Keratinocyte (primary cell): ENCODE measurements at regions not wholly inside any gene's neighbourhood (a gene's known extent, or its start where the extent isn't known, plus 50 kb on each side); places are given as distances from the start of the nearest gene placed in this dataset.

Source experiments
- DNase-seq: peaks from one replicate; pipeline ENCODE4 v3.0.0-alpha.2; 2011; ENCODE audit warnings: low read depth, missing footprints, low spot score
- FAIRE-seq: peaks from 2 replicates; lab custom pipeline; 2011; peaks lifted over from hg19 to GRCh38; lab: Jason Lieb, UNC
- H2AFZ ChIP-seq: 2 replicates; pipeline ENCODE4 v1.6.0; 2012; ENCODE audit warnings: low read length, control low read depth, inconsistent platforms; ENCODE audit not compliant: control insufficient read depth
- H3K27ac ChIP-seq: 2 replicates; pipeline ENCODE4 v1.5.1; 2011; ENCODE audit warnings: low read length; ENCODE audit not compliant: control insufficient read depth, insufficient read depth
- H3K27me3 ChIP-seq: 3 replicates; pipeline ENCODE4 v1.6.0; 2011; ENCODE audit warnings: low read length; ENCODE audit not compliant: control insufficient read depth, insufficient read depth; ENCODE audit errors: extremely low read depth
- H3K36me3 ChIP-seq, 2 experiments: 2 replicates in 1 of 2; 3 replicates in 1 of 2; pipeline ENCODE4 v1.5.1; 2011; ENCODE audit warnings: low read length in 2 of 2, mild to moderate bottlenecking in 1 of 2; ENCODE audit not compliant: control insufficient read depth in 2 of 2, insufficient read depth in 2 of 2; ENCODE audit errors: extremely low read depth in 1 of 2
- H3K4me1 ChIP-seq: 3 replicates; pipeline ENCODE4 v1.5.1; 2011; ENCODE audit warnings: low read length; ENCODE audit not compliant: control insufficient read depth, insufficient read depth; ENCODE audit errors: extremely low read depth
- H3K4me2 ChIP-seq: 3 replicates; pipeline ENCODE4 v1.6.0; 2011; ENCODE audit warnings: low read depth, low read length; ENCODE audit not compliant: control insufficient read depth, insufficient read depth; ENCODE audit errors: extremely low read depth
- H3K4me3 ChIP-seq, 3 experiments: fragments of 200-600 bp in 1 of 3; sonication (generic) in 1 of 3; 2 replicates in 2 of 3; 3 replicates in 1 of 3; pipeline ENCODE4 v1.5.1; 2011 to 2016; ENCODE audit warnings: low read length in 3 of 3, mild to moderate bottlenecking in 3 of 3, control low read depth in 2 of 3, inconsistent platforms in 1 of 3, low read depth in 1 of 3, mixed read lengths in 1 of 3, mixed run types in 1 of 3, moderate library complexity in 1 of 3; ENCODE audit not compliant: control insufficient read depth in 2 of 3, insufficient read depth in 2 of 3; ENCODE audit errors: extremely low read depth in 1 of 3
- H3K79me2 ChIP-seq: 2 replicates; pipeline ENCODE4 v1.6.0; 2012; ENCODE audit warnings: low read length; ENCODE audit not compliant: control insufficient read depth, insufficient read depth
- H3K9ac ChIP-seq: 3 replicates; pipeline ENCODE4 v1.6.0; 2011; ENCODE audit warnings: low read length; ENCODE audit not compliant: control insufficient read depth, insufficient read depth; ENCODE audit errors: extremely low read depth
- H3K9me1 ChIP-seq: 3 replicates; pipeline ENCODE4 v1.6.0; 2011; ENCODE audit warnings: low read length; ENCODE audit not compliant: control insufficient read depth, insufficient read depth; ENCODE audit errors: extremely low read depth
- H3K9me3 ChIP-seq: 2 replicates; pipeline ENCODE4 v1.5.1; 2012; ENCODE audit warnings: low read depth, low read length; ENCODE audit not compliant: control insufficient read depth
- H4K20me1 ChIP-seq: 3 replicates; pipeline ENCODE4 v1.6.0; 2011; ENCODE audit warnings: low read length; ENCODE audit not compliant: control insufficient read depth, insufficient read depth; ENCODE audit errors: extremely low read depth
- EZH2 ChIP-seq: IDR thresholded peaks from one replicate; pipeline ENCODE4 v1.6.1; 2012; ENCODE audit warnings: inconsistent platforms, mild to moderate bottlenecking, low read length, moderate library complexity
- dilution Hi-C: fragments of 300-500 bp; cut with MboI; formaldehyde crosslinking; loops from one replicate; pipeline ENCODE4 v1.7.0; 2020; ENCODE audit warnings: low sequenced_read_pairs; ENCODE audit not compliant: extremely low pct_ligation_motif_present
- TF ChIP-seq, protein P1 (sequence below), 3 experiments: IDR thresholded peaks in 1 of 3; conservative IDR thresholded peaks in 1 of 3; optimal IDR thresholded peaks in 1 of 3; 2 replicates in 2 of 3; 3 replicates in 1 of 3; pipeline versions ENCODE3 to v1.5.1; 2011; ENCODE audit warnings: low read length in 3 of 3, mild to moderate bottlenecking in 3 of 3, moderate library complexity in 2 of 3, control low read depth in 1 of 3, inconsistent platforms in 1 of 3; ENCODE audit not compliant: insufficient read depth in 2 of 3; ENCODE audit errors: extremely low read depth in 1 of 3

DNA sequence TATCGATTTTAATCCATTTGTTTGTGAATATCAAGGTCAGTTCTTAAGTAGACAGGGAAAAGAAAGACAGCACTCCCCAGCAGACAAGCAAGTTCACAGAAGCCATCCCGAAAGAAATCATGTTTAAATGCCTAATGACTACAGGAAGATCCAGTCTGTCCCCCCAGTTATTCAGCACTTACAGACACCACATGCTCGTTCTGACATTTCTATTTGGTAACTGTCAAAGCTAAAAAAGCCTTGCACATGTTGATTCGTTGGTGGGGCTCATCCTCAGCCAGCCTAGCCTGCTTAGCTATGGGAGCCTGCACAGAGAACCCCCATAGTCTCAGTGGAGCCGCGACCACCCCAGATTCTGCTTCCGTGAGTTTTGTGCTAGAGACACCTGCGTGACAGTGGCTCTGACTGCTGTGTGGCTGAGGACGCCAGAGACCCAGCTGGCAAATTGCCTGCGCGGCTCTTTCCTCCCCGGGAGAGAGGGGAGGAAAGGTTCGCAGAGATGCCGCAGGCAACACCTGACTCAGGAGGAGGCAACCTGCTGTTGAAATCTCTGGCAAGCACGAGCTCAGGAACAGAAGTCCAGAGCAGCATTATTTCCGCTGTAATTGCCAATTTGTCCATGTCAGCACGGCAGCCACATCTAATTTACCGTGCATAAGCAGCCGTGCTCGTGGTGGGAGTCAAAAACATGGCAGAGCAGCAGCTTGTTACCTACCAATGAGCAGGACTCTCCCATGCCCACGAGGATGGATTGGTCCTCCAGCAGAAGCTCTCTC, 194.2 kb downstream of the GPAM start:
- Histone ChIP-seq H3K9ac (no peak overlapping the region), H3K27me3 (no peaks in the 10 kb centered on the region), H3K27ac (no peak overlapping the region), H3K4me1 (no peaks in the 10 kb centered on the region), H3K79me2 (no peaks in the 10 kb centered on the region), H3K9me3 (no peaks in the 10 kb centered on the region), H3K9me1 (no peaks in the 10 kb centered on the region), H3K4me3 (no peak overlapping the region), H3K36me3 (no peaks in the 10 kb centered on the region), H2AFZ (no peak overlapping the region), H3K4me2 (no peak overlapping the region), H4K20me1 (no peaks in the 10 kb centered on the region)
- dilution Hi-C loops: no loop called here
- TF ChIP-seq, protein P1, sequence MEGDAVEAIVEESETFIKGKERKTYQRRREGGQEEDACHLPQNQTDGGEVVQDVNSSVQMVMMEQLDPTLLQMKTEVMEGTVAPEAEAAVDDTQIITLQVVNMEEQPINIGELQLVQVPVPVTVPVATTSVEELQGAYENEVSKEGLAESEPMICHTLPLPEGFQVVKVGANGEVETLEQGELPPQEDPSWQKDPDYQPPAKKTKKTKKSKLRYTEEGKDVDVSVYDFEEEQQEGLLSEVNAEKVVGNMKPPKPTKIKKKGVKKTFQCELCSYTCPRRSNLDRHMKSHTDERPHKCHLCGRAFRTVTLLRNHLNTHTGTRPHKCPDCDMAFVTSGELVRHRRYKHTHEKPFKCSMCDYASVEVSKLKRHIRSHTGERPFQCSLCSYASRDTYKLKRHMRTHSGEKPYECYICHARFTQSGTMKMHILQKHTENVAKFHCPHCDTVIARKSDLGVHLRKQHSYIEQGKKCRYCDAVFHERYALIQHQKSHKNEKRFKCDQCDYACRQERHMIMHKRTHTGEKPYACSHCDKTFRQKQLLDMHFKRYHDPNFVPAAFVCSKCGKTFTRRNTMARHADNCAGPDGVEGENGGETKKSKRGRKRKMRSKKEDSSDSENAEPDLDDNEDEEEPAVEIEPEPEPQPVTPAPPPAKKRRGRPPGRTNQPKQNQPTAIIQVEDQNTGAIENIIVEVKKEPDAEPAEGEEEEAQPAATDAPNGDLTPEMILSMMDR (optimal IDR thresholded peaks at IDR 0.05 in 1 of 3, IDR thresholded peaks at IDR 0.05 in 1 of 3, conservative IDR thresholded peaks at IDR 0.05 in 1 of 3; ENCODE audit: extremely low read depth in 1 of 3, insufficient read depth in 2 of 3, low read length in 3 of 3): no peak
- TF ChIP-seq EZH2: no peak
- DNase-seq (no peak), FAIRE-seq (no peak)

DNA sequence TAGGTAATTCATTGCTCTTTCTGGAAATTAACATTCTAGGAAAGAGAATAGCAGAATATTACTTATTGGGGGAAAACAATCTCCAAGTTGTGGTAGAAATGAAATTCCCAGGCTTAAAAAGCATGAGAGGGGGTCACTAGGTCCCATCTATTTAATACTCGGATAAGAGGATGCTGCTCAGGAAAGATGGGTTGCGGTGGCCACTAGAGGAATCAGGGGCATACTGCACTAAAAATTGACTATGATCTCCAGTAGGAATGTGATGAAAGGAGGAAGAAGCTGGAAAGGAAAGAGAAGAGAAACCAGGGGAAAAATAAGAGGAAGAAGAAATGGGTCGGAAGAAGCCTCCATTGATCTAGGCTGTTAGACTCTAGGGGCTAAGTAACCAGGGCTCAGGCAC, 192.8 kb downstream of the GPAM start:
- Histone ChIP-seq H3K9me3 (no peaks in the 10 kb centered on the region), H3K36me3 (no peaks in the 10 kb centered on the region), H3K79me2 (no peaks in the 10 kb centered on the region), H3K4me3 (no peak overlapping the region), H3K27ac (no peak overlapping the region), H2AFZ (no peak overlapping the region), H3K27me3 (no peaks in the 10 kb centered on the region), H3K4me2 (no peak overlapping the region), H3K4me1 (no peaks in the 10 kb centered on the region), H4K20me1 (no peaks in the 10 kb centered on the region), H3K9me1 (no peaks in the 10 kb centered on the region), H3K9ac (no peak overlapping the region)
- dilution Hi-C loops: no loop called here
- FAIRE-seq (no peak), DNase-seq (no peak)
- TF ChIP-seq, protein P1 (optimal IDR thresholded peaks at IDR 0.05 in 1 of 3, IDR thresholded peaks at IDR 0.05 in 1 of 3, conservative IDR thresholded peaks at IDR 0.05 in 1 of 3; ENCODE audit: extremely low read depth in 1 of 3, insufficient read depth in 2 of 3, low read length in 3 of 3): peak in 2 of 3 experiments; percentile 12 to 13
- no peak for TF ChIP-seq EZH2
